GM18520 (cell line): ENCODE measurements at regions not wholly inside any gene's neighbourhood (a gene's known extent, or its start where the extent isn't known, plus 50 kb on each side); places are given as distances from the start of the nearest gene placed in this dataset.

Experiments used
- ATAC-seq: cut with Tn5 transposase; IDR thresholded peaks from one replicate; pipeline ENCODE4 v1.9.1; 2021; ENCODE audit not compliant: unreplicated experiment

DNA sequence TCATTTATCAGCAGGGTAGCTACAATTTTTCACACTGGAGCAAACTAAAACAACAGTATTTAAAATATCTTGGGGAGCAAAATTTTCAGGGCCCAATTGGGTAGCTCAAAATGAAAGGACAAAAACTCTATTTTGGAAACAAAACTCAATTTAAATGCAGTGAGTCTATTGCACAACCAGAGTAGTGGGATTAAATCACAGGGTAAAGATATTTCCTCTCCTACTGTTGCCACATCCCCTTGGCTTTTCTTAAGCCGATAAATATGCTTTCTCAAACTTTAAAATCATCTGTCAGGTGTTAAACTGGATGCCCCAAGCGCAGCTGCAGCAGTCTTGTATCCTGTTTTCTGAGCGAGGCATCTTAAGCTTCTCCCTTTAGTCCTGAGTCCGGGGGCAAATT lies 1474.3 kb upstream of the CDH9 start:
- ATAC-seq: no peak

DNA sequence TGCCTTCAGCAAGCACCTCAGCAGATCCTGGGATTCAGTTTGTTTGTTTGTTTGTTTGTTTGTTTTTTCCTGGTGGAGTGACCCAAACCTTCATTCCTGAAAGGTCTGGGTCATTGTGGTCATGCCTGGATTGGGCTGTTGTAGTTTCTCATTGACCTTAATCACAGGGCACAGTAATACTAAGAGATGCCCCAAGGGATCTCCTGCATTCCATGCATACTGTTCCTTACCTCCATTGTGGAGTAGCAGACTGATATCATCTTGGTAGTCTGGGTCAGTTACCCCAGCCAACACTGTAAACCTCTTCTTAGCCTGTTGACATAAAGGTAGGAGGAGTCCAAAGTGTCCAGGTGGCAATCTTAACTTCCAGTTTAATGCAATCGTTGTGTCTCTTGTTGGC lies 1466.7 kb upstream of the CDH9 start:
- ATAC-seq: no peak

DNA sequence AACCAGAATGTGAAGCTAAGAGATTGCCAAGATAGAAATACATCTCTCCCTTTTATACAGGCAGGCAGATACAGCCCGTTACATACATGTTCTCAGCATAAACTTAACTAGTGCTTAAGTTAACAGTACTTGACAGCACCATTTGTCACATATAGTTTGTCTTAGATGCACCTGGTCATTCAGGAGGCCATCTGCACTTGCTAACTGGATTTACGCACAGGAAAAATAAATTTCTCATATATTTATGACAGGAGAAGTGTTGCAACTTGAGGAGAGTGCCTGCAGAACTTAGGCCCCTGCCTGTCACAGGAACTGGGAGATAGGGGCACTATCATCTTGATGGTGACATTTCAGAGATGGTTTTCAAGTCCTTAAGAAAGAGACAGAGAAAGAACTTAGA lies 1462.1 kb upstream of the CDH9 start:
- no peak for ATAC-seq

DNA sequence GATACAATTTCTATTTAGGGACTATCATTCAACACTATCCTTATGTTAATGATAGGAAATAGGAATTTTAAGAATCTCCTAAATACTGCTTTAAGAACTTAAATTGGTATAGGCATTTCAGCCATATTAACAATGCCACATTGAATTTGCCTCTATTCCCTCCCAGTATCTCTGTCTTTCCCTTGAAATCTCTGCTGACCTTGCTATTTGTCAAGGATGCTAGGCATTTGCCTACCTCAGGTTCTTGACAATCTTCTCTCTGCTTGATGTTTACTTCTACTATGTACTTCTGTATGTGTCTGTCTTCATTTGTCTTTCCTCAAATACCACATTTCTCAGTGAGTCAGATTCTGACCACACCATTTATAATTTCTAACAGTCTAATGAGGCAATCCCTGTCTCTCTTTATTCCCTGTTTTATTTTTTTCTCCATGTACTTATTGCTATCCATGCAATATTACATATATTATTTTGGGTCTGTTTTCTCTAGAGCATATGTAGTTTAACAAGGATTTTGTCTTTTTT lies 1461.4 kb upstream of the CDH9 start:
- no peak for ATAC-seq

DNA sequence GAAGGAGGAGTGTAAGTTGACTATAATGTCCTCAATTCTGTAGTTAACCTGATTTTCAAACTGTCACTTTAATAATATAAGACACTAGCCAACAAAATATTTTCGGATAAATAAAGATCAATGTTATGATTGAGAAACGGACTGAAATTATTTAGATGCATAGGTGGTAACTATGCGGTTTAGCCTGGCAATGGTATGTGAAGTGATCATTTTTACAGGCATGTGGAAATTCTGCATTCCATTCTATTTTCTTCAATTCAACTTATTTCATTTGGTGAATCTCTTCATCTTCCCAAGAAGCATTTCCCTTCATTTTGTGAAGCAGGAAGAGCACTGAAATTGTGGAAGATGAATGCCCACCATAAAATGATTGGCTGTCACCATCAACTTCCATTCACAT lies 1457.5 kb upstream of the CDH9 start:
- ATAC-seq: no peak

DNA sequence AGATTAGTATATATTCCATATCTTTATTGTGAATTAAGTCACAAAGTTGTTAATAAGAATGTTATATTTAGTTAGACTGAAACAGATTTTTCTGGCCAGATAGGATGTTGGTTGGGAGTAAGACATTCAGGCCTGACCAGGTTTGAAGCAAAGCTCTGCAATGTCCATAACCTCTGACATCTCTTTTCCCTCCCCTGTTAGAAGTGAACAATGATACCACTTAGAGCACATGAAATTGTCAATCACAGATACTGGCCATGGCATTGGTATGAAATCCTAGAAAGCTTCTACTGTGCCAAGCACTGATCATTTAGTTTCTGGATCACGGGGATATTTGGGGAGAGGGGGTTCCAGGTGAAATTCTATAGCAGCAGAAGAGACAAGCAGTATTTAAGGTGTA lies 1455.1 kb upstream of the CDH9 start:
- ATAC-seq: no peak

DNA sequence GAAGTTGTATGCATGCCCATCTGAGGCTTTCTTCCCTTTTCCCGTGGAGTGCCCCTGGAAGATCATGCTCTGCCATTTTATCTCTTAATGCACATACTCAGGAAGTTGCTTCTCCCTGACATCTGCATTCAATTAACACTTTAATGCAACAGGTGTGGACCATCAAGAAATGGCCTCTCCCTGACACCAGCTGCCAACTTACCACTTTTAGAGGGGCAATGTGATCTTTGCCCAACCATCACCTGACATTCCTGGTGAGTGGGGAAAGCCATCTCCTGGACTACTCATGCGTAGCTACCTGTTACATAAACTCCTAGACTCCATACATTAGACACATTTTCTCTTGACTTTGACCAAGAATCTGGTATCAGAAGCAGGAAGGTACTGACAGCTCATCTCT lies 1450.4 kb upstream of the CDH9 start:
- no peak for ATAC-seq

DNA sequence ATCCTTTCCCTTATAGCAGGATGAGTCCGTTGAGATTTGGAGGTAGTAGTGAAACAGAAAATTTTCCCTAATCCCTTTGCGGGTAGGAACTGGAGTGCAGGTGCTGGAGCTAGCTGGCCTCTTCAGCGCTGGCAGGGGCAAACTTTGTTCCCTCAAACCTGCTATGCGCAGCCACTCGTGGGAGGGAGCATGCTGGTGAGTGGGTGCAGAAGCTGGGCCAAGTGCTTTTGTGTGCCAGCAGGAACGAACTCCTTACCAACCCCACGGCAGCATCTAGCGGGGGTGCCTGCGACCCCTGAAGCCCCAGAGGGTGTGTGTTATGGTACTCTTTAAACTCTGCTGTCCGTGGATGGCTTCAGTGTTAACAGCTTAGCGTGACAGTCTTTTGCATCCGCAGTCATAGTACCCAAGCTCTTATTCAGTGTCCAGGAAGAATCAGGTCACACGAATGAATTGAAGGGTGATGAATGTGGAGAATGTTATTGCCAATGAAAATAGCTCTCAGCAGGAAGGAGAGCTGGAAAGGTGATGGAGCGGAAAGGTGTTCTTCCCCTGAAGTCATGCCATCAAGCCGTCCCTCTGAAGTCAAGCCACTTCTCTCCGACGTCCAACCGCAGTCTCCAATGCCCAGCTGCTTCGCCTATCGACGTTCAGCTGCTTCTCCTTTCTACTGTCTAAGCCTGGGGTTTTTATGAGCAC lies 1445.1 kb upstream of the CDH9 start:
- no peak for ATAC-seq

DNA sequence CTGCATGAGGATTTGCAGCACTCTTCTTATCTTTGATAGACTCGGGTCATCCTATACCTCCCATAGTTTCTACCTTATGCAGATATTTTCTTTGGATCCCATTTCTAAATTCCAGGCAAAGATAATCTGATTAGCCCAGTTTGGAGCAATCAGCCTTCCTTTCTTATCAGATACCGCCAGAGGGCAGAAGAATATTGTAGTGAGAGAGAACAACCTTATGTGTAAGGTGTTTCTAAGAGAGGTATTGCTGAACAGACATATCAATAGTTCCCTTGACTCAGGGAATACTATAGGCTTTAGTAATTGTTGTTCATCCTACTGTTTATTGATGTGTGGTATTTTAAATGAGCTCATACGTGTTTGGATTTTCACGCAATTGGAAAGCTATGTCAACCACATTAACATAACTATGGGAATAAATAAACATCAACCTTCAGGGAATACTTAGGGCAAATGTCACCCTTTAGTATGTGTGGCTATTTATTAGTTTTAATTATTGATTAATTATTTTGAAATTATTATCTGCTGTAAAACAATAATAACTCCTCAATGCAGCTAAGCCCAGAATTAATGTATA lies 1435.2 kb upstream of the CDH9 start:
- no peak for ATAC-seq

DNA sequence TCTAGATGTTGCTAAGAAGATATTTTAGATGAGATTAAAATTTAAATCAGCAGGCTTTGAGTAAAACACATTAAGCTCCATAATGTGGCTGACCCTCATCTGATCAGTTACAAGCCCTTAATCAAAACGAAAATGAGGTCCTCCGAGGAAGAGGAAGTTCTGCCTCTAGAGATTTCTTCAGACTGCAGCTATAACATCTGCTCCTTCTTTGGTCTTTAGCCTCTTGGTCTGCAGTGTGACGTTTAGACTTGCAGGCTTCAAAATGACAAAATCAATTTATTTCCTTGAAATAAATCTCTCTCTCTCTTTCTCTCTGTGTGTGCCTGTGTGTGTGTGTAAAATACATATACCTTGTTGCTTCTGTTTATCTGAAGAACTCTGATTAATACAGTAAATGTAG lies 1429.8 kb upstream of the CDH9 start:
- ATAC-seq: no peak

DNA sequence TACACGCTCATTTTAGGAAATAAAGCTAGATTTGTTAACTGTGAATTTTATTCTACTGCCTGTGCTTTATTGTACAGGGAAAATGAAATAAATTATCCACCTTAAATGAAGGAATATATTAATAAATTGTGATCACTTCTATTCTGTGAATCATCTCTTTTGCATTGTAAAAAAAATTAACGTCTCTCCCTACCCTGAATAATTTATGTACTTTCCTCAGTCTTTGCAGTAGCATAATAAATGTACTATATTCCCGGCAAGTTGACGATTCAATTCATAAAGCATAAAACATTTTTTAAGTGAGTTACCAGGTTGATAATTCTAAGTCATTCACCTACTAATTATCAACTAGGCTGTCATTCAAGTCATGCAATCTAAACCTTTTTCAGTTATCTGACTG lies 1425.3 kb upstream of the CDH9 start:
- ATAC-seq: no peak

DNA sequence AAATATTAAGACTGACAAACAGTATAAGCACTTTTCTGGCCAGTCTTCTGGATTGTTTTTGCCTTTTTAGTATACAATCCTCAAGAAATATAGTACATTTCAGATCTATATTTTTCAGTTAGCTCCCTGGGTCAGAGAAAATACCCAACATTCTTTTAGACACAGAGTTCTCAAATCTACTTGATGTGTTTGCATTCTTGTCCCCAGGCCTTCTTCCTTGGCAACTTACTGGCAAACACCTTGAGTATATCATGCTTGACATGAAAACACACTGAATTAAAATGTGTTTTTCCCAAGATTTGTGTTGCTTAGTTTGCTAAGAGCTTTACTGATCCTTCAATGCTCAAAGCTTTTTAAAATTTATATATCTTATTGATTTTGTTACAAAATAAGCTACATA lies 1413.1 kb upstream of the CDH9 start:
- no peak for ATAC-seq

DNA sequence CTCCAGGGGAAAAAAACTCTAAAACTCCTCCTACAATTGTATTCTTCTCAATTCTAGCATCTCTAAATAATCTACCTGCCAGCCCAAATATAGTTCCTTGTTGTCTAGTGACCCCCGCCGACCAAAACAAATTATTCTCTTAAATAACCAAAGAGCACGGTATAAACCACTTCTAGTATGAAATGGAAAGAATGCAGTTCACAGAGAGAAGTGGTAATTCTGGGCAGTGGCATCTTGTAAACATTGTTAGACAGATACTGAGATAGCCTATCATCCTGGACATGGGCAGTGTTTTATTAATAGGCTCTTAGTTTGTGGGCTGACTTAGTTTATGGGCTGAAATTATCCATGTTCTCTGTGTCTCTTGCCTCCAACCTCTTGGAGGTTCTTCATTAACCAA lies 1412.6 kb upstream of the CDH9 start:
- no peak for ATAC-seq

DNA sequence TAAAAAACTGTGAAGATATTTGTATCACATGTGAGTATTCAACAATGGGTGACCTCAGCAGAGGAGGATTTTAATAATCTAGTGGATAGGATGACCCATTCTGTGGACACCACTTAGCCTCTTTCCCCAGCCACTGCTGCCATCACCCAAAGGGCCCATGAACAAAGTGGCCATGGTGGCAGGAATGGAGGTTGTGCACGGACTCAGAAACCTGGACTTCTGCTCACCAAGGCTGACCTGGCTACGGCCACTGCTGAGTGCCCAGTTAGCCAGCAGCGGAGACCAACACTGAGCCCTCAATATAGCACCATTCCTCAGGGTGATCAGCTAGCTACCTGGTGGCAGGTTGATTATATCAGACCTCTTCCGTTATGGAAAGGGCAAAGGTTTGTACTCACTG lies 1410.4 kb upstream of the CDH9 start:
- ATAC-seq: no peak

DNA sequence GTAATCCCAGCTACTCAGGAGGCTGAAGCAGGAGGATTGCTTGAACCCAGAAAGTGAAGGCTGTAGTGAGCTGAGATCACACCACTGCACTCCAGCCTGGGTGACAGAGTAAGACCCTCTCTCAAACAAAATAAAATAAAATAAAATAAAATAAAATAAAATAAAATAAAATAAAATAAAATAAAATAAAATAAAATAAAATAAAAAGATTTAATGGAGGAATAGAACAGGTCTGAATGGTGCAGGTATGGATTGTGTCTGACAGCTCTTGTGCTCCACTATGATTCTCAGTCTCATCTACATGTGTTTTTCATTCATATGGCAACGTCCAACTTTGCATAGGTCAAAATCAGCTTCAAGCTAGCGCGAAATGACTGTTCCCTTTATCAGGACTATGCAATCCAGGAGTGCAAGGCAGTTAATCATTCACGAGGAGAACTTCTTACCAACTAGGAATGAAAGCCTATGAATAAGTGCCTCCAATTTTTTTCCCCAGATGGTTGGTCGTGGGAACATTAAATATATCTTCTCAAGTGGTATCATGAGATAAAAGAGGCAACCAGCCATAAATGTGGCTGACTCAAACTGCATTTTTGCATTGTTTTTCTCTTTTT lies 1392.3 kb upstream of the CDH9 start:
- ATAC-seq: no peak

DNA sequence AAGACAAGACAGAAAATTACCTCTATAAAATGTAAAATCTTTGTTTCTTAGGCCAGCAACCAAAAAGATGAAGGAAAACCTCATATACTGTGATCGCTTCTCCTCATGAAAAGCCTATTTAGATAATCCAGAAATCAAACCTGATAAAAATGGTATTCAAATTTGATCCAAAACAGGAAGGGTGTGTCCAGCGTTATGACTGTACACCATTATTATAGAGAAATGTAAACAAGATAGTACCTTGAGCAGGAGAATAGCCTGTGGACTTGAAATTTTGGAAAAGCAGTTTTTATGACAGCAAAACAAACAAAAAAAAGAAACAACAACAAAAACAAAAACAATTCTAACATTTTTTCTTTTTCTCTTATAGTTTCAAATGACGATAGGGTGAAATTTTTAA lies 1382.8 kb upstream of the CDH9 start:
- ATAC-seq: no peak

DNA sequence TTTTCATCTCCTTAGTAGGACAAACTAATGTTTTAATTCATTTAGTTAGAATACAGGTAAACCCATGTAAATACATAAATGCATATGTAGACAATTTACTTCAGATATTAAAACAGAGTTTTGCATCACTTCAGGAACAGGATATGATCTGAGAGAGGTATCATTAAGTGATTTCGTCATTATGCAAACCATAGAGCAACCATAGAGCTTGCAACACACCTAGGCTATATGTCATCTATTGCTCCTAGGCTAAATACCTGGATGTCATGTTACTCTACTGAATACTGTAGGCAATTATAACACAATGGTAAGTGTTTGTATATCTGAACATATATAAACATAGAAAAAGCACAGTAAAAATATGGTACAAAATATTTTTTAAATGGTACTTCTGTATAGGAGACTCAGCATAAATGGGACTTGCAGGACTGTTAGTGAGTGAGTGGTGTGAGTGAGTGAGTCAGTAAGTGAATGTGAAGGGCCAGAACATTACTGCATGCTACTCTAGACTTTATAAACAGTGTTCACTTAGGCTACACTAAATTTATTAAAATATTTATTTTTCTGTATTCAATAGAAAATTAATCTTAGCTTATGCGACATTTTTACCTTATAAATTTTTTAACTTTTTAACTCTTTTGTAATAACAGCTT lies 1377.5 kb upstream of the CDH9 start:
- ATAC-seq: no peak

DNA sequence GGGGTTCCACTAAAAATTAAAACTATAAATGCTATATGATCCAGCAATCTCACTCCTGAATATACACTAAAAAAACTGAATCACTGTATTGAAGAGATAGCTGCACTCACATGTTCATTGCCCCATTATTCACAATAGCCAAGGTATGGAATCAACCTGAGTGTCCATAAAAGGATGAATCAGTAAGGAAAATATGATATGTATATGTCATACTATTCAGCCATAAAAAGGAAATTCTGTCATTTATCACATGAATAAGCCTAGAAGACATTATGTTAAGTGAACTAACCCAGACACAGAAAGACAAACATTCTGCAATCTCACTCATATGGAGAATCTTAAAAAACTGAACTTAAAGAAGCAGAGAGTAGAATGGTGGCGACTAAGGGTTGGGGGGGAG lies 1376.2 kb upstream of the CDH9 start:
- no peak for ATAC-seq

DNA sequence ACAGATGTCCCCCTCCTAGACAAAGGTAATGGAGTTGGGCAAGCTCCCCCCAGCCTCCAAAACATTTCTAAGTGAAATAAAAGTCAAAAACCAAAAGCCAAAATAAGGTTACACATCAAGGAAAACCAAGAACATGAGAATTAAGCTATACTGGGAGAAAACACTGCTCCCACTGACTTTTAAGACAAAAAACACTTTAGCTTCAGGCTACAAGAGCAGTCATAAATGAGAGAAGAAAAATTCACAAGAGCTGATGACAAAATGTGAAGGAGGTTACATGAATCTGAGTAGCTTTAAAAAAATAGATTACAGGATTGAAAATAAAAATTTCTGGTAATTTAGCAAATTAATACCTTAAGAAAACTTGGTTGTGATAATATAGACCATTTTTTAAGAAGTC lies 1370.3 kb upstream of the CDH9 start:
- no peak for ATAC-seq

DNA sequence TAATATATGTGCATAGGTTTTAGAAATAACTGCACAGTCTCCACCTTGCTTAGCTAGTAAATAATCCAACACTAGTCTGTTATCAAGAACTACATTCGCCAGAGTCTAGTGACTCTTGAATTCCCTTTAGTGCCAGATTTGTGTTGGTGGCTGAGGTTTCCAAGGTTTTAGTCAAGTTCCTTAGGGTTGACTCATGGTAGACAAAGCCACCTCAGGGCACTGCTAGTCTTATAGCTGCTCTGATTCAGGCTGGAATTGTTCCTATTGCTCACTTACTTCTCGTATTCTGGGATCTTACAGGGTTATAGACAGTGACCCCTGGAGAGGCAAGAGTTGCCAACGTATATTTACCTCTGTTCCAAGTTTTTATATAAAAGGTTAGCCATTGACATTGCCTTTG lies 1369.8 kb upstream of the CDH9 start:
- ATAC-seq: no peak

DNA sequence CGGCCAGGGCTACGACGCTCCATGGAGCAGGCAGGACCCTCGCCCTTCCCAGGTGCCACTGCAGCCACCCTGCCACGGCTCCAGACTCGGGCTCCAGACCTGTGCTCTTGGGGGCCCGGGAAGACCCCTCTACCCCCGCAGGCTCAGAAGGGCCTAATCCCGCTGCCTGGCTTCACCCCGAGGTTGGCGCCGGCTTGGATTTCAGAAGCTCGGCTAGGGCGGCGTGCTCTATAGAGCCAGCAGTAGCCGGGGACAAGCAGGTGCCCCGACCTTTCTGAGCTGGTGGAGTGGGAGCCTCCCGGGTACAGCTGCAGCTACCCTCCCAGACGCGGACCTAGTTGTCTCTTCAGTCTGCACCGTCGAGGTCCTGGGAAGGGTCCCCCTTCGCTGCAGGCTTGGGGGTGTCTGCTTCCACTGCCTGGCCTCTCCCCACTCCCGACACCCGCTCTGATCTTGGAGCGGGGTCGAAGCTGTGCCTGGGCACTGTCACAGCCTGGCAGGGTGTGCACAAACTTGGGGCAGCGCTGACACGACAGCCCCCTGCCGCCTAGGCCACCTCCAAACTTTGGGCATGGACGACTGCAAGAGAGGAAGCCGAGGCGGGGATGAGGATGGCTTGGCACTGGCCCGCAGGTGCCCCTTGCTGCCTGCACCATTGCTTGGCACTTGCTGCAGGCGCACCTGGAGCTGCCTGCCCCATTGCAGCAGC lies 1366.1 kb upstream of the CDH9 start:
- no peak for ATAC-seq
